ENCODE measurements at regions not wholly inside any gene's neighbourhood (a gene's known extent, or its start where the extent isn't known, plus 50 kb on each side); places are given as distances from the start of the nearest gene placed in this dataset.

- FAIRE-seq = no peak
Measured at GRCh38 chr3:181860235-181860634, 148.5 kb downstream of the SOX2 start.

- FAIRE-seq = no peak
Measured at GRCh38 chr3:181862502-181862901, 150.8 kb downstream of the SOX2 start.

DNA sequence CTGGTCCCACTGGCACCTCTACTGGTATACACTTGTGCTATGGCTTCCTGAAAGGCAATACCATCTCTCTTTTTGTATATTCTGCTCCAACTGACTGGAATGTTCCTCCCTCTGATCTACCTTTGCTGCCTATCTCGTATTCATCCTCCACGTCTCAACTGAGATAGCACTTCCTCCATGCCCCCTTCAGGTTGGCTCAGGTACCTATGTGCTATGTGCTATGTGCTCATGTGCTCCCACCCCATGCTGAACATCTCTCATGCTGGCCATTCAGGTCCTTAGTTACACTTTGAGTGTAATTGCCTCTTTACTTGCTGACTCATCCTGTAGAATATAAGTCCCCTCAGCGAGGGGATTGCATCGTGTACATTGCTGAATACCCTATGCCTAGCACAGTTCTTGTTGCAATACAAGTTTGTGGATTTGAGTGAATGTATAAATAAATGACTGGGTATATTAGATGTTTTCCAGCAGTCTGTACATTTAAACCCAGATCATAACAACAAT lies 156.9 kb downstream of the SOX2 start:
- FAIRE-seq = no peak

DNA sequence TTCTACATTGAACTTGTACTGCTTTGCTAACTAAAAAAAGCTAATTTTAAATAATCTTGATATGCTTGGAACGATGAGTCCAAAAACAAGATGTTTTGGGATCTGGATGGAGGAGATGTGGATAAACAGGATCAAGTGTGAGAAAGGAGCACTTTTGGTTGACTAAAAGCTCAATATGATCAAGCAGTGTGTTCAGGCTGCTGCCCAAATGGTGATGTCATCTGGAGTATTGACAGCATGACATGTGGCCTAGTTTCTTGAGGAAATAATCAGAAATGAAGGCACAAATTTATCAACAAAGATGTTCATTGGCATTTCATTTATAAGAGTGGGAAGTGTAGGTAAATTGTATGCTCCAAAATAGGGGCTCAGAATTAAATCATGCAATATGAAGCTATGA lies 161.2 kb downstream of the SOX2 start:
- FAIRE-seq = no peak

DNA sequence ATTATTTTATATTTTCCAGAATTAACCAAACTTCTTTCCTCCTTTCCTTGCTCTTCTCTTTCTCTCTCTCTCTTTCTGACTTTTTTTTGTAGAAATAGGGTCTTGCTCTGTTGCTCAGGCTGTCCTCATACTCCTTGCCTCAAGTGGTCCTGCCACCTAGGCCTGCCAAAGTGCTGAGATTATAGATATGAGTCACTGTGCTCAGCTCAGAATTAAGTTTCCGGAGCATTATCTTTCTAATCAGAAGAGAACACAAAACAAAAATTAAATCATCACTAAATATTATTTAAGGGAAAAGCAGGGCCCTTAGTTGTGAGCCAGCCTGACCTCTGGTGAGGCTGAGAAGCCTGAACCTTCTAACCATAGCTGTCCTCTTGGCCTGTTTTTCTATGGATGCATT lies 168.2 kb downstream of the SOX2 start:
- FAIRE-seq = no peak

GRCh38 chr3:181880331-181880730 lies 168.6 kb downstream of the SOX2 start:
- no peak for FAIRE-seq

DNA sequence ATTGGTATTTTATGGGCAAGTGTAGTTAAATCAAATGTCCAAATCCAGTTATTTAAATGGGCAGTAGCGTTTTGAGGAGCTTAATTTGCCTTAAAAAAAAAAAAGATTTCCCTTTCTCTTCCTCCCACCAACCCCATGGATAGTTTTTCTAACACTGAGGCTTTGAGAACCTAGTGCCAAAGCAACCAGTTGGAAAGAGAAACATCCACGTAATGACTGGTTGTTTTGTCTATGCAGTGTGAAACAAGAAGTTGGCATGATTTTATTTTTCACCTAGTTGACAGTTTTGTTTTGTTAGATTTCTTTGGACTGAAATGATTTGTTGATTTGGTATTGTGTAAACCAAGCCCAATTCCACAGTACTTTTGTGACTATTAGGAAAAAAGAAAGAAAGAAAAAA lies 170.0 kb downstream of the SOX2 start:
- FAIRE-seq = no peak

DNA sequence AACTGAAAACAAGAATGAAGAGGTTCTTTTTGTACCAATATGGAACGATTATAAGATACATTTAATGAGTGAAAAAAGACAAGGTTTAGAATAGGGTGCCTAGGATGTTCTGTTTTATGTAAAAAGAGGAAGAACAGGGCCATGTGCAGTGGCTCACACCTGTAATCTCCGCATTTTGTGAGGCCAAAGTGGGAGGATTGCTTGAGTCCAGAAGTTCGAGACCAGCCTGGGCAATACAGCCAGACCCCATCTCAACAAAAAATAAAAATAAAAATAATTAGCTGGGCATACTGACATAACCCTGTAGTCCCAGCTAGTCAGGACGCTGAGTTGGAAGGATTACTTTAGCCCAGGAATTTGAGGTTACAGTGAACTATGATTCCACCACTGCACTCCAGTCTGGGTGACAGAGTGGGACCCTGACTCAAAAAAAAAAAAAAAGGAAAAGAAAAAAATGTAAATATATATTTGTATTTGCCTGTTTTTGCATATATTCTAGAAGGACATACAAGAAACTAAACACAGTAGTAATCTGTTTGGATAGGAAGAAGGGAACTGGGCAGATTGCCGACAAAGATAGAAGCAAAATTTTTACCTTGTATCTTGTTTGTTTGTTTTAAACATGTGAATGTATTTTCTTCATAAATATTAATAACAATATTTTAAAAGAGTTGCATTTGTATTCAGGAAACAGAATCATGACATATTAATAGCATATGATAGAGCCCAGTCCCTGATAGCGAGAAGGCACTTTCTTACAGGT lies 174.3 kb downstream of the SOX2 start:
- no peak for FAIRE-seq

- FAIRE-seq = no peak
Measured at GRCh38 chr3:181886676-181887075, 175.0 kb downstream of the SOX2 start.

GRCh38 chr3:181887685-181888084 lies 176.0 kb downstream of the SOX2 start:
- no peak for FAIRE-seq

GRCh38 chr3:181888234-181888633 lies 176.5 kb downstream of the SOX2 start:
- FAIRE-seq = no peak

GRCh38 chr3:181892848-181893247 lies 181.1 kb downstream of the SOX2 start:
- FAIRE-seq = no peak

GRCh38 chr3:181896605-181897004 lies 184.9 kb downstream of the SOX2 start:
- no peak for FAIRE-seq

GRCh38 chr3:181899702-181900101 lies 188.0 kb downstream of the SOX2 start:
- FAIRE-seq = no peak

GRCh38 chr3:181901626-181902025 lies 189.9 kb downstream of the SOX2 start:
- FAIRE-seq = no peak

- no peak for FAIRE-seq
Measured at GRCh38 chr3:181906338-181906737, 194.6 kb downstream of the SOX2 start.

- FAIRE-seq = no peak
Measured at GRCh38 chr3:181909241-181909640, 197.5 kb downstream of the SOX2 start.

DNA sequence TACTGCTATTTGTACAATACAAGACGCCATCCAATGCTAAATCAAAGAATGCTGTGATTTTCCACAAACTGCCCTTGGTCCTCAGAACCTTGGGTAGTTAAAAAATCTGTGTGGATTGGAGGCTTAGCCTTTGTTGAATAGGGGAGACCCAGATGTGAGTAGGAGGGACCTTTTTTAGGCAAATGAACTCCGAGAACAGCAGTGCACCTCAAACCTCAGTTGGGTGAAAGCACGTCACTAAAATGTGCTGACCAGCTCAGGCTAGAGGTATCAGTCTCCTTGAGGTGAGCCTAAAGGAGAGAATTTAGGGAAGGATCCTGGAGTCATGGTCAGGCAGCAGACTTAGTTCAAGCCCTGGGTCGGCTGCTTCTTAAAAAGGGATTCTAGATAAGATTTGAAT lies 200.7 kb downstream of the SOX2 start:
- no peak for FAIRE-seq

- FAIRE-seq = peak; percentile 36
Measured at GRCh38 chr3:181913254-181913653, 201.5 kb downstream of the SOX2 start.

GRCh38 chr3:181915551-181915950 lies 203.8 kb downstream of the SOX2 start:
- FAIRE-seq = no peak

DNA sequence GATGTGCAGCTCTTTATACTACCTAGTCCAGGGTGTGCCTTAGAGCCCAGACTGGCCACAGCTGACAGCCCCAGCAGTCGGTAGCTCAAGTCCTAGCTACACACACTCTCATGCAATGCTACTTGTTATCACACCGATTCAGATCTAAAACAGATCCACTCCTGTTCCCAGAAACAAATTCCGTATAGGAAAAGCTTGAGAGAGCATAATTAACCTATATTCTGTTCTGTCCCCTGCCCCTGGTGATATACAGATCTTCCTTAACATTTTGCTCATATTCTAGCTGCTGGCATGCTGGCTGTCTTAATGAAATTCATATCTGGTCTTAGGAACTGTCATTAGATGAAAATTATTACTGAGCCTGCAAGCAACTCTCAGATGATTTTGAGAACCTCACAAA lies 204.3 kb downstream of the SOX2 start:
- FAIRE-seq = no peak

DNA sequence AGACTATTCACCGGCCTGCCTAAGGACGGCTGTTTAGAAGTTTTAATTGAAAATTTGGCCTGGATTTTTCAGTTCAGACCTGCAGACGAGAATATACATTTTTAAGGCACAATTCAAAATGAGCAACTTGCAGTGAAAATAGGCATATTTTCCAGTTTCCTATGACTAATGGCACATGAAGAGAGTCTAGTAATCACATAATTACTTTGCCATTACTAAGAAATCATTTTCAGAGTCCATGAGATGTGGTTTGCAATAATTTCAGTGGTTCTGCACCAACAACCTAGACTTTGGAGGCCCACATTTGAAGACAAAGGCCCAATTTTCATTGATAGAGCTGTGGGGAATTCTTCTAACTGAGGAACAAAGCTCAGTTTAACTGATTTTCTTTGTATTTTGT lies 205.3 kb downstream of the SOX2 start:
- FAIRE-seq = no peak

- no peak for FAIRE-seq
Measured at GRCh38 chr3:181919375-181919774, 207.7 kb downstream of the SOX2 start.

DNA sequence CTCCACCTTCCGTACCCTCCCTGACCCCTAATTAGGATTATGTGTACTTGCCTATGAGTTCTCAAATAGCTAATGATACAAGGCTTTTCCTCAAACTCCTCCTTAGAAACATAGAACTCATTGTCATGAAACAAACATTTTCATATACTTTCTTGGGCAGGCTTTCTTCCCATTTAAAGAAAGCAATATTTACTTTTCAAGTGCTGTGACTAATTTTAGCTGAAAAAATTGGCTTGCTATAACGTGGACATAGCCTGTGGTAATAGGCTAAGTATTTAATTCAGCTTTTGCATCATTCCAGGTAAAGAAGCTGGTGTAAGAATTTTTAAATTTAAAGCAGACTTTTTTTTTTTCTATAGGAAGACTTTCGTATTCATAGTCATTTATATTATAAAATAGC lies 208.7 kb downstream of the SOX2 start:
- no peak for FAIRE-seq

DNA sequence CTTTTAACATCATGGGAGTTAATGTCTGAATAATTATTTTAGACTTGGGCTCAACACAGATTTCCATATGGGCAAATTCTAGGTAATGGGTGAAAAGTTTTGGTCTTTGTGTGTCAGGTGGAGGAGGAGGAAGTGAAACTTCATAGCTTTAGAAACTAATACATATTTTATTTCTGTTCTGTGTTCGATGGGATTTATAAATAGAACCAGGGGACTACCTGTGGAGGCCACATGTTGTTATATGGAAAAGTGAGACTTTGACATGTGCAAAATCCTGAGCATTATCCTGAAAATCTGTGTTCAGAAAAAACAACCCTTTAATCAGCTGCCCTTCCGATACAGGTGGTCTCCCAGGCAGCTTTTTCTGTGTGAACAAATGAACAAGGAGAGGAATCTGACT lies 209.5 kb downstream of the SOX2 start:
- FAIRE-seq = no peak
